ENCODE measurements at regions not wholly inside any gene's neighbourhood (a gene's known extent, or its start where the extent isn't known, plus 50 kb on each side); places are given as distances from the start of the nearest gene placed in this dataset.

GRCh38 chr21:24055696-24056095 is 1551.6 kb downstream of the MRPL39 start:
- TF ChIP-seq CTCF (IDR thresholded peaks at IDR 0.05) = no peak
- no peak for TF ChIP-seq POLR2A (IDR thresholded peaks at IDR 0.05)
